ENCODE measurements at regions not wholly inside any gene's neighbourhood (a gene's known extent, or its start where the extent isn't known, plus 50 kb on each side); places are given as distances from the start of the nearest gene placed in this dataset.

DNA sequence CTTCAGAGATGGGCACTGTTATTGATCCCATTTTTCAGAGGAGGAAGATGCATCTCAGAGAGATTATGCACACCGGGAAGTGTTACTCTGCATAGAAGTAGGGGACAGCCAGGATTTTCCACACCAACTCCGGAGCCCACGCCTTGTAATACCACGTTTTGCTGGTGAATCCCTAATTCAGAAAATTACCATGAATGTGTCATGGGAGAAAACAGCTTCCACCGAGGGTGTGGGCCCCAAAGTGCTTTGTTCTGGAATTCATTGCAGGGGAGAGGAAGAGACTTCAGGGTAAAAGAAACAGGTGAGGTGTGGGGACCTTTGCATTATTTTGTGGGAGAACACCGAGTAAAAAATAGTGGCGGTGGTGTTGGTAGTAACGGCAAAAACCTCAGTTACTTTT lies 1051.4 kb upstream of the RBFOX1 start:
- FAIRE-seq = no peak
- Histone ChIP-seq H3K4me3 (no peak overlapping the region), H3K27me3 (peaks cover 0 to 4% (median 0%) of the 10 kb centered on the region in 4 donors), H3K9me3 (no peaks in the 10 kb centered on the region), H3K27ac (no peak overlapping the region), H3K36me3 (no peaks in the 10 kb centered on the region), H3K4me1 (no peaks in the 10 kb centered on the region)
- TF ChIP-seq, protein P1, sequence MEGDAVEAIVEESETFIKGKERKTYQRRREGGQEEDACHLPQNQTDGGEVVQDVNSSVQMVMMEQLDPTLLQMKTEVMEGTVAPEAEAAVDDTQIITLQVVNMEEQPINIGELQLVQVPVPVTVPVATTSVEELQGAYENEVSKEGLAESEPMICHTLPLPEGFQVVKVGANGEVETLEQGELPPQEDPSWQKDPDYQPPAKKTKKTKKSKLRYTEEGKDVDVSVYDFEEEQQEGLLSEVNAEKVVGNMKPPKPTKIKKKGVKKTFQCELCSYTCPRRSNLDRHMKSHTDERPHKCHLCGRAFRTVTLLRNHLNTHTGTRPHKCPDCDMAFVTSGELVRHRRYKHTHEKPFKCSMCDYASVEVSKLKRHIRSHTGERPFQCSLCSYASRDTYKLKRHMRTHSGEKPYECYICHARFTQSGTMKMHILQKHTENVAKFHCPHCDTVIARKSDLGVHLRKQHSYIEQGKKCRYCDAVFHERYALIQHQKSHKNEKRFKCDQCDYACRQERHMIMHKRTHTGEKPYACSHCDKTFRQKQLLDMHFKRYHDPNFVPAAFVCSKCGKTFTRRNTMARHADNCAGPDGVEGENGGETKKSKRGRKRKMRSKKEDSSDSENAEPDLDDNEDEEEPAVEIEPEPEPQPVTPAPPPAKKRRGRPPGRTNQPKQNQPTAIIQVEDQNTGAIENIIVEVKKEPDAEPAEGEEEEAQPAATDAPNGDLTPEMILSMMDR (IDR thresholded peaks at IDR 0.05) = no peak
- no peak for DNase-seq
- WGBS, 2 donors = 63 to 77% methylated on average over 8 of the region's 8 CpGs
- no peak for ATAC-seq
- intact Hi-C loops (cut with DNase I) = no loop called here

DNA sequence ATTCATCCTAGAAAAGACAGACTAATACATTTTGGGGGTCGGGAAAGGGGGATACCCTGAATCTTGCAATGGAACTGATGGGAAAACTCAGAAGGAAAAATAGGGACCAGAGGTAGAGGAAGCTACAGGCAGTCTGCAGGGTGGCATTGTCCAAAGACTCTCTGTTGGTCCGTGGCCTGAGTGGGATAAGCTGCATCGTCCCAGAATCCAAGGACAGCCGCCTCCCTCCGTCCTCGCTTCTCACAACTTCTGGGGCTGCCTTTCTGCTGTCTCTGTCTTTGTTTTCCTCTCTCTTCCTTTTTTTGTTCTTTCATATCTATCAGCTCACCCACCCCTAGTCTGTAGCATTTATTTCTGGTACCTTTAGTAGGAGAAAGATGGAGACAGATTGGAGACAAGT lies 1052.6 kb upstream of the RBFOX1 start:
- DNase-seq (no peak), FAIRE-seq (no peak), ATAC-seq (no peak)
- H3K9me3 ChIP-seq = no peaks in the 10 kb centered on the region
- 51 to 56% methylated on average over 6 of the region's 6 CpGs for WGBS, 2 donors
- H3K27me3 ChIP-seq = peaks cover 0 to 4% (median 0%) of the 10 kb centered on the region in 4 donors
- no peak overlapping the region for H3K27ac ChIP-seq
- H3K4me1 ChIP-seq = no peaks in the 10 kb centered on the region
- intact Hi-C loops (cut with DNase I) = no loop called here
- no peaks in the 10 kb centered on the region for H3K36me3 ChIP-seq
- TF ChIP-seq, protein P1 (IDR thresholded peaks at IDR 0.05) = no peak
- H3K4me3 ChIP-seq = no peak overlapping the region

DNA sequence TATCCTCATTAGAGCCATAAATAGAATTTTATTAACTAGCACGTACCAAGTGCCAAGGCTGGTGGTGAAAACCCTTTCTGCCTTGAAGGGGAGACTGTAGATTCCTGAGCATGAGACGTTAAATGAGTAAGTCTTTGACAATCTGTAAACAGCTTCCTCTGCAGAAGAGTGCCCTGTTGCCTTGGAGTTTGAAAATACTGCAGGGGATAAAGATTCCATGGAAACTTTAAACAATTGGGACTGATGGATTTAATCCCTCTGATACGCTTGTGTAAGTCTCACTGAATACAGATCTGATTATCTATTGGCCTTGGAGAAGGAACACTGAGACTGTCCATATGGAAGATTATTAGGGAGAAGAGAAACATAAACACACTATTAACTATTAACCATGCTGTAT lies 1053.4 kb upstream of the RBFOX1 start:
- H3K27ac ChIP-seq = no peak overlapping the region
- TF ChIP-seq, protein P1 (IDR thresholded peaks at IDR 0.05) = no peak
- no peaks in the 10 kb centered on the region for H3K4me1 ChIP-seq
- ATAC-seq = no peak
- WGBS, 2 donors = 25 to 28% methylated on average over 3 of the region's 3 CpGs
- FAIRE-seq = no peak
- H3K27me3 ChIP-seq = peaks cover 0 to 4% (median 0%) of the 10 kb centered on the region in 4 donors
- H3K9me3 ChIP-seq = no peaks in the 10 kb centered on the region
- no peaks in the 10 kb centered on the region for H3K36me3 ChIP-seq
- no peak overlapping the region for H3K4me3 ChIP-seq
- intact Hi-C loops (cut with DNase I) = no loop called here
- no peak for DNase-seq

DNA sequence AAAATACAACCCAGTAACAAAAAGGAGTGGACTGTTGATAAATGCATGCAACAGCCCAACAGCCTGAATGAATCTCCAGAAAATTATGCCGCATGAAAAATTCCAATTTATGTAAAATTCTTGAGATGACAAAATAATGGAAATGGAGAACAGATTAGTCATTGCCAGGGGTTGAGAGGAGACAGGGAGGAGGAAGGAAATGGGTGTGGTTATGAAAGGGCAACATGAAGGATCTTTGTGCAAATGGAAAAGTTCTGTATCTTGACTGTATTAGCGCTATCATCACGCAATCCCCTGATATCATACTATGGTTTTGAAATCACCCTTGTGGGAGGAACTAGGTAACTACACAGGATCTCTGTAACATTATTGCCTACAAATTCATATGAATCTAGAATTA lies 1058.3 kb upstream of the RBFOX1 start:
- 86 to 99% methylated on average over 3 of the region's 3 CpGs for WGBS, 2 donors
- TF ChIP-seq, protein P1 (IDR thresholded peaks at IDR 0.05) = no peak
- ATAC-seq = no peak
- Histone ChIP-seq H3K27me3 (peaks cover 0 to 3% (median 0%) of the 10 kb centered on the region in 4 donors), H3K4me3 (no peak overlapping the region), H3K9me3 (no peaks in the 10 kb centered on the region), H3K4me1 (no peaks in the 10 kb centered on the region), H3K36me3 (no peaks in the 10 kb centered on the region), H3K27ac (no peak overlapping the region)
- no peak for DNase-seq
- FAIRE-seq = no peak
- intact Hi-C loops (cut with DNase I) = no loop called here

DNA sequence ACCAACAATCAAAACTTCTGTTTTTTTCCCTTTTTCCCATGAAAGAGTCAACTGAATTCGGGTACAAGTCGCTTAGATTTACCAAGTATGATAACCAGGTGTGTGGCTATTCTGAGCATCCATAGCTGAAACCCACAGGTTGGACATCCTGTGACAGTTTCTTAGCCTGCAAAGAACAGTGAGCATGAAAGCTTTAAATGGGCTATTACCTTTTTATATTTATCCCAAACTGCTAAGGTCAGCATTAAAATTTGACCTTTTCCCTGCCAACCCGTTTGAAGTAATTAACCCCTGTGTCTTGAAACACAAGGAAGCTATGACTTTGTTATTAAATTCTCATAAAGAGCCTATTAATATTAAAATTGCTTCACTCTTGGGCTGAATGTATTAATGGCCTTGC lies 1065.0 kb upstream of the RBFOX1 start:
- Histone ChIP-seq H3K4me3 (no peak overlapping the region), H3K36me3 (no peaks in the 10 kb centered on the region), H3K9me3 (no peaks in the 10 kb centered on the region), H3K4me1 (no peaks in the 10 kb centered on the region), H3K27me3 (no peaks in the 10 kb centered on the region), H3K27ac (no peak overlapping the region)
- ATAC-seq (no peak), DNase-seq (no peak), FAIRE-seq (no peak)
- intact Hi-C loops (cut with DNase I) = no loop called here
- 35 to 43% methylated on average over 3 of the region's 3 CpGs for WGBS, 2 donors
- TF ChIP-seq, protein P1 (IDR thresholded peaks at IDR 0.05) = no peak
